ENCODE measurements at regions not wholly inside any gene's neighbourhood (a gene's known extent, or its start where the extent isn't known, plus 50 kb on each side); places are given as distances from the start of the nearest gene placed in this dataset.

GRCh38 chr3:105956306-105956705, 87.5 kb upstream of the CBLB start:
- no peaks in the 10 kb centered on the region for H3K36me3 ChIP-seq (replicated peaks; ENCODE audit: low read depth, low read length)
- no peak overlapping the region for H3K4me2 ChIP-seq (ENCODE audit: low read length)
- H3K27ac ChIP-seq (ENCODE audit: low read length) = no peak overlapping the region
- no peak overlapping the region for H3K9ac ChIP-seq (ENCODE audit: low read length)
- no peak overlapping the region for H3K4me3 ChIP-seq (ENCODE audit: low read length)
- no peaks in the 10 kb centered on the region for H3K27me3 ChIP-seq (ENCODE audit: low read depth, low read length)
- no peaks in the 10 kb centered on the region for H3K9me3 ChIP-seq (ENCODE audit: insufficient read depth, low read length)
- H3K79me2 ChIP-seq (ENCODE audit: low read length) = no peaks in the 10 kb centered on the region
- no peaks in the 10 kb centered on the region for H4K20me1 ChIP-seq (ENCODE audit: insufficient read depth, low read length)
- no peaks in the 10 kb centered on the region for H3K4me1 ChIP-seq (ENCODE audit: low read length)
- no peak overlapping the region for H2AFZ ChIP-seq (ENCODE audit: low read depth, low read length)
- TF ChIP-seq EZH2phosphoT487 (IDR thresholded peaks at IDR 0.05; ENCODE audit: low read depth) = no peak
- no peak for TF ChIP-seq CTCF (IDR thresholded peaks at IDR 0.05; ENCODE audit: low read depth, low read length)

GRCh38 chr3:105957722-105958121, 88.9 kb upstream of the CBLB start:
- Histone ChIP-seq H3K4me2 (ENCODE audit: low read length) (no peak overlapping the region), H3K79me2 (ENCODE audit: low read length) (no peaks in the 10 kb centered on the region), H2AFZ (ENCODE audit: low read depth, low read length) (no peak overlapping the region), H3K36me3 (replicated peaks; ENCODE audit: low read depth, low read length) (no peaks in the 10 kb centered on the region), H4K20me1 (ENCODE audit: insufficient read depth, low read length) (no peaks in the 10 kb centered on the region), H3K4me1 (ENCODE audit: low read length) (no peaks in the 10 kb centered on the region), H3K4me3 (ENCODE audit: low read length) (no peak overlapping the region), H3K9ac (ENCODE audit: low read length) (no peak overlapping the region), H3K27me3 (ENCODE audit: low read depth, low read length) (no peaks in the 10 kb centered on the region), H3K9me3 (ENCODE audit: insufficient read depth, low read length) (no peaks in the 10 kb centered on the region), H3K27ac (ENCODE audit: low read length) (no peak overlapping the region)
- TF ChIP-seq CTCF (IDR thresholded peaks at IDR 0.05; ENCODE audit: low read depth, low read length) = no peak
- TF ChIP-seq EZH2phosphoT487 (IDR thresholded peaks at IDR 0.05; ENCODE audit: low read depth) = no peak

GRCh38 chr3:105958237-105959000, 89.6 kb upstream of the CBLB start:
- Histone ChIP-seq H3K79me2 (ENCODE audit: low read length) (no peaks in the 10 kb centered on the region), H2AFZ (ENCODE audit: low read depth, low read length) (no peak overlapping the region), H4K20me1 (ENCODE audit: insufficient read depth, low read length) (no peaks in the 10 kb centered on the region), H3K27me3 (ENCODE audit: low read depth, low read length) (no peaks in the 10 kb centered on the region), H3K36me3 (replicated peaks; ENCODE audit: low read depth, low read length) (no peaks in the 10 kb centered on the region), H3K4me3 (ENCODE audit: low read length) (no peak overlapping the region), H3K27ac (ENCODE audit: low read length) (no peak overlapping the region), H3K9me3 (ENCODE audit: insufficient read depth, low read length) (no peaks in the 10 kb centered on the region), H3K4me2 (ENCODE audit: low read length) (no peak overlapping the region), H3K9ac (ENCODE audit: low read length) (no peak overlapping the region), H3K4me1 (ENCODE audit: low read length) (no peaks in the 10 kb centered on the region)
- no peak for TF ChIP-seq CTCF (IDR thresholded peaks at IDR 0.05; ENCODE audit: low read depth, low read length)
- TF ChIP-seq EZH2phosphoT487 (IDR thresholded peaks at IDR 0.05; ENCODE audit: low read depth) = no peak

GRCh38 chr3:105959851-105960250, 91.0 kb upstream of the CBLB start:
- H2AFZ ChIP-seq (ENCODE audit: low read depth, low read length) = no peak overlapping the region
- no peaks in the 10 kb centered on the region for H3K4me1 ChIP-seq (ENCODE audit: low read length)
- H4K20me1 ChIP-seq (ENCODE audit: insufficient read depth, low read length) = no peaks in the 10 kb centered on the region
- H3K27ac ChIP-seq (ENCODE audit: low read length) = no peak overlapping the region
- no peaks in the 10 kb centered on the region for H3K79me2 ChIP-seq (ENCODE audit: low read length)
- H3K4me3 ChIP-seq (ENCODE audit: low read length) = no peak overlapping the region
- no peak for TF ChIP-seq CTCF (IDR thresholded peaks at IDR 0.05; ENCODE audit: low read depth, low read length)
- TF ChIP-seq EZH2phosphoT487 (IDR thresholded peaks at IDR 0.05; ENCODE audit: low read depth) = no peak
- no peaks in the 10 kb centered on the region for H3K27me3 ChIP-seq (ENCODE audit: low read depth, low read length)
- no peaks in the 10 kb centered on the region for H3K36me3 ChIP-seq (replicated peaks; ENCODE audit: low read depth, low read length)
- H3K4me2 ChIP-seq (ENCODE audit: low read length) = no peak overlapping the region
- H3K9ac ChIP-seq (ENCODE audit: low read length) = no peak overlapping the region
- no peaks in the 10 kb centered on the region for H3K9me3 ChIP-seq (ENCODE audit: insufficient read depth, low read length)
